ENCODE measurements at regions not wholly inside any gene's neighbourhood (a gene's known extent, or its start where the extent isn't known, plus 50 kb on each side); places are given as distances from the start of the nearest gene placed in this dataset.
A peak's percentile ranks its signal among the peaks of the same experiment; 100 is the strongest.
"Not testable (repeated sequence)": the region's sequence is repeated elsewhere in the genome, so short reads cannot be mapped to it uniquely, and the experiment has no call there.

DNA sequence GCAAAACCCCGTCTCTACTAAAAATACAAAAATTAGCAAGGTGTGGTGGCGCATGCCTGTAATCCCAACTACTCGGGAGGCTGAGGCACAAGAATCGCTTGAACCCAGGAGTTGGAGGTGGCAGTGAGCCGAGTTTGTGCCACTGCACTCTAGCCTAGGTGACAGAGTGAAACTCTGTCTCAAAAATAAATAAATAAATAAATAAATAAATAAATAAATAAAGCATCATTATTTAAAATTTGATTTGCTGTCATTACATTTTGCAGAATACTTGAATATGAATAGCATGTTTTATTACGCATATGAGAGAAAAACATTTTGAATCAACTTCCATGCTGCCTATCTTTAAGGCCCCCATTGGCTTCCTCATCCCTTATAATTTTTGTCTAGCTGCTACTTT is 53.4 kb upstream of the MED14 start:
- DNase-seq (ENCODE audit: low spot score): not testable (repeated sequence)

DNA sequence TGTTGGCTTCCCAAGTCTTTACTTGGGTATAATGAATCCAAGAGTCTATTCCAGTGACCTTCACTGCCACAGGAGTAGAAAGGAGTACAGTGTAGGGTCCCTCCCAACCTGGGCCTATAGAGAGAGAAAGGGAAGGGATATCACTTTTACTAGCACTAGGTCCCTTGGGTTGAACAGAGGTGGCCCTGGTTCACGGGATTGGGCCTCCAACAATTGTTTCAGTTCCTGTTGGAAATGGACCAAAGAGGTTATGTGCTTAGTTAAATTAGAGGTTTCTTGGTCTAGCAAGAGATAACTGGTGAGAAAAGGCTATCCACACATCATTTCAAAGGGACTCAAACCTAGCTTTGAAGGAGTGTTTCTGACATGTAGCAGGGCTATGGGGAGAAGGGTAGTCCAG is 57.1 kb upstream of the MED14 start:
- no peak for DNase-seq (ENCODE audit: low spot score)

DNA sequence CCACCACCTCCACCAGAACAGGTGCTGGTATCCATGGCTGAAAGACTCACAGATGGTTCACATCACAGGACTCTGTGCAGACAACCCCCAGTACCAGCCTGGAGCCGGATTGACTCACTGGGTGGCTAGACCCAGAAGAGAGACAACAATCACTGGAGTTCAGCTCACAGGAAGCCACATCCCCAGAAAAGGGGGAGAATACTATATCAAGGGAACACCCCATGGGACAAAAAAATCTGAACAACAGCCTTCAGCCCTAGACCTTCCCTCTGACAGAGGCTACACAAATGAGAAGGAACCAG is 59.4 kb upstream of the MED14 start:
- DNase-seq (ENCODE audit: low spot score): not testable (repeated sequence)

DNA sequence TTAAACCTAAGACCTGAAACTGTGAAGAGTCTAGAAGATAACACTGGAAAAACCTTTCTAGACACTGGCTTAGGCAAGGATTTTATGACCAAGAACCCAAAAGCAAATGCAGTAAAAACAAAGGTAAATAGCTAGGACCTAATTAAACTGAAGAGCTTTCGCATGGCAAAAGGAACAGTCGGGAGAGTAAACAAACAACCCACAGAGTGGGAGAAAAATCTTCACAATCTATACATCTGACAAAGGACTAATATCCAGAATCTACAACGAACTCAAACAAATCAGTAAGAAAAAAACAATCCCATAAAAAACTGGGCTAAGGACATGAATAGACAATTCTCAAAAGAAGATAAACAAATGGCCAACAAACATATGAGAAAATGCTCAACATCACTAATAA is 64.4 kb upstream of the MED14 start:
- DNase-seq (ENCODE audit: low spot score): not testable (repeated sequence)

DNA sequence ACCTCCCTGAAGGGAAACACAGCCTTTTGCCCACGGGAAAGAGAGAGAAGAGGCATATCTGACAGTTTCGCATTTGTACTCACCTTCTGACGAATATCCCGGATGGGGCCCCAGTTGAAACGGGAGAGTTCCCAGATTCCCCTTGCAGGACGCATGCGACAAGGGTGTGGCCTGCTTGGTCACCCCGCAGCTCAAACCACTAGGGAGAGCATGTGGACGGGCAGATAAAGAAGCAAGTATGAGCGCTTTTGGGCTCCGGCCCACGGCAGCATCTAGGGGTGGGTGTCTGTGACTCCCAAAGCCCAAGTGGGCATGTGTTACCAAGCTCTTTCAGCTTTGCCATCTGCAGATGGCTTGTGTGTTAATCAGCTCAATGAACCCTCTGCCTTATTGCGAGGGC is 70.1 kb upstream of the MED14 start:
- no peak for DNase-seq (ENCODE audit: low spot score)

DNA sequence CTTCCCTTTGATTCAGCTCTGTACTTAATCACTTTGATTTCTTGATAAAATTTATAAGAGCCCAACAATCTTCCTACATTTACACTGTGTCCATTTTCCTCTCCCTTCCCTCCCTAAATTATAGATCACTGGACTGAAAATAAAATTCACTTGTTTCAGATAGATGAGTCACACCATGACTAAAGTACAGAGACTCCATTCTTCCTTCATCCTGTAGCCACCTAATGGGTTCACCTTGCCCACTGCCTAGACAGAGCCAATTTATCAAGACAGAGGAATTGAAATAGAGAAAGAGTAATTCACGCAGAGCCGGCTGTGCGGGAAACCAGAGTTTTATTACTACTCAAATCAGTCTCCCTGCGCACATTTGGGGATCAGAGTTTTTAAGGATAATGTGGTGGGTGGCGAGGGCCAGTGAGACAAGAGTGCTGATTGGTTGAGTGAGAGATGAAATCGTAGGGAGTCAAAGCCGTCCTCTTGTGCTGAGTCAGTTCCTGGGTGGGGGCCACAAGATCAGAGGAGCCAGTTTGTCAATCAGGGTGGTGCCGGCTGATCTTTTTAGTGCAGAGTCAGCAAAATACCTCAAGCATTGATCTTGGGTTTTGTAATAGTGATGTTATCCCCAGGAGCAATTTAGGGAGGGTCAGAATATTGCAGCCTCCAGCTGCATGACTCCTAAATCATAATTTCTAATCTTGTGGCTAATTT is 71.3 kb upstream of the MED14 start:
- DNase-seq (ENCODE audit: low spot score): no peak

DNA sequence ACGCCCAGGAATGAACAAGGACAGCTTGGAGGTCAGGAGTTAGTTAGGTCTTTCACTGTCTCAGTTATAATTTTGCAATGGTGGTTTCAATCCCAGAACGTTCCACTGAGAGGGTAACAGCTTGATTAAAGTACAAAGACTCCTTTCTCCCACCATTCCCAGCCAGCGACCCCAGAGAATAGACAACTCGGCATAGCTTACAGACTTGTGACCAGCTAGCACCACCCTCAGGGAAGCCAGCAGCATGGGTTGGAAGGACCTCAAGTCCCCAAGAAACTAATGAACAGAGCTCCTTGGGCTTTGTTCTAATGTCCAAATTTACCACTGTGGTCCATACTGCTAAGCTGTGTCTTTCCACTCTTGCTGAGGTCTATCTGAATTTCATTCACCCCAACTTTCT is 72.0 kb upstream of the MED14 start:
- peak; percentile 0 for DNase-seq (ENCODE audit: low spot score)

DNA sequence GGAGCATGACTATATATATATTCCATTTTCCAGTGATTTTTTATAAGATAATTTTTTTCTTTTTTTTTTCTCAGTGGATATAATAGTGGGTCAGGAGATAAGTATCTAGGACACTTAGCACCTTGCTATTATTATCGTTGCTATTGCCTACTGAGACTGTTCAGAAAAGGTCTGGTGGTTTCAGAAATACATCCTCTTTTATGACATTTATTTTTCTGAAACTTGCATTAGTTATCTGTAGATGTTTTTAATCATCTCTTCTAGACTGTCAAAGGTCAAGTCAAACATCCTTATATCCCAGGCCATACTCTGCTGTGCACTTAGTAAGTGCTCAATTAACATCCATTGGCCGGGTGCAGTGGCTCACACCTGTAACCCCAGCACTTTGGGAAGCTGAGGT is 72.9 kb upstream of the MED14 start:
- DNase-seq (ENCODE audit: low spot score): no peak

DNA sequence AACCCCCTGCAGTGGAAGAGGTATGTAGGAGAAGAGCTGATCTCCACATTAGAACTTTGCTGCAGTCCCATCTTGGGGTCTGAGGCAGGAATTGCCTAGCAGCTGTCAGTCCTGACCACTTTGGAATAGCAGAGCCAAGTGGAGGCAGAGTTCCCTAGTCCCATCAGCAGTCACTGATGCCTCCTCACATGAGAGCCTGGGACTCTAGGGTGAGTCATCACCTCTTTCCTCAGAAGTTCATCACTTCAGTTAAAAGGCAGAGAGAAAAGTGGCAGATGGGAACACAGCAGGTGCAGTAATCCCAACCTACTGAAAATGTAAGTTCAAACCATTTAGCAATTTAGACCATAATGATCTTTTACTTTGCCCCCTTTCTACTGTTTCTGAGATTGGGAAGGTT is 73.9 kb upstream of the MED14 start:
- no peak for DNase-seq (ENCODE audit: low spot score)

DNA sequence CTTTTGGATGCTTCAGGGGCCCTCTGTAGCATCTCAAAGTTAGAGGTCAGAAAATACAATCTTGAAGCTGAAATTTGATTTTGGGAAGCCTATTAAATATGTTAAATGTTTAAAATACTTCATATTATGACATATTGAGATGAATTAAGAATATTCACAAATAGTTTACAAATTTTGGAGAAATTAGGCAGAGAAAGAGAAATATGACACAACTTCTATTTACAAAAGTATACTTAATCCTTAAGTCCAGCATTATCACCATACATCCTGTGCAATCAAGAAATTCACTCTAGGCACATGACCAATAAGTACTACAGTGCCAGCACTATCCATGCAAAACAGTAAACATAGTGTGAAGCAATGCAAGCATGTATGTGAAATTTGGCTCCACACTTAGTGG is 79.7 kb upstream of the MED14 start:
- DNase-seq (ENCODE audit: low spot score): not testable (repeated sequence)

DNA sequence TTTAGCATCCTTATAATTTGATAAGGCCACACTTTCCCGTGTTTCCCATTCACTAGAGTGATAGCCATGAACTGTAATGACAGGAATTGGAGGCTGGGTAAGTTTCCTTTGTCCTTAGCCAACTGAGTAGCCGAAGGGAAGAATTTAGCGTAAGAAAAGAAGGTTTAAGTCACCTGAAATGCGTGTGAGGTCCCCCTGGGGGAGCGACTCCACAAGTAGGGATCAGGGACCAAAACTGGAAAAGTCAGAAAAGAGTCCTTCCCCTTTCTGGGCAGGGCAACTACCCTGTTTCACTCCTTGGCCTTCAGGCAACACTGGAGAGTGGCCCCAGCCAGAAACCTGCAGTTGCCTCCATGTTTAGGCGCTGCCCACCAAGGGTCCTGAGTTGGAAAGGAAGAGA is 81.6 kb upstream of the MED14 start:
- no peak for DNase-seq (ENCODE audit: low spot score)

DNA sequence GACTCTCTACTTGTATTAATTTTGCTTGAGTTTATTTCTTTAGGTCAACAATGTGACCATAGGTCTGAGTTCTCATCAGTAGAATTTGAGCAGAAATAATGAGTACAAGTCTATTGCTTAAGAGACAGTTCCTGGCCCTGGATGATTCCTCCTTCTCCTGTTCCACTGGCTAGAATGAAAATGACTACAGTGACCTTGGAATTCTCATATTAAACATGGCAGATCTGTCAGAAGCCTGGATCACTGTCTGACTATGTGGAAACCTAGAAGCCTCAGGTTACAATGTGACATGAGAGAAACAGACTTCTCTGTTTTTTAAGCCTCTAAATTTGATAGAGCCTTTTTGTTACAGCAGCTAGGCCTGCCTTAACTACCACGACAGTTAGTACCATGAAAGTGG is 82.9 kb upstream of the MED14 start:
- DNase-seq (ENCODE audit: low spot score): no peak

DNA sequence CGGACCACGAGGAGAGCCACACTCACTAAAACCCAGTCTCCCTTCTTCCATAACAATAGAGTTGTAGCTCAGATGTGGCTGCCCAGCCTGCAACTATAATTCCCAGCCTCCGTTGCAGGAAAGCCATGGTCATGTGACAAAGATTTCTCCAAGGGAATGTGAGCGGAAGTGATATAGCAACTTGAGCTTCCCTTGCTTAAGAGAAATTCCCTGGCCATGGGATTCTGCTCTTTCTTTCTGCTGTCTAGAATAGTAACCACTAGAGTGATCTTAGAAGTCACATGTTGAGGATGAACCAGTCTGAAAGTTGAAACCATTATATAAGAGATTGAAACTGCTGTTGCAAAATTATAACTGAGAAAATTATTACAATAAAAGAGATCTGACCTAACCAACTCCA is 86.4 kb upstream of the MED14 start:
- no peak for DNase-seq (ENCODE audit: low spot score)

DNA sequence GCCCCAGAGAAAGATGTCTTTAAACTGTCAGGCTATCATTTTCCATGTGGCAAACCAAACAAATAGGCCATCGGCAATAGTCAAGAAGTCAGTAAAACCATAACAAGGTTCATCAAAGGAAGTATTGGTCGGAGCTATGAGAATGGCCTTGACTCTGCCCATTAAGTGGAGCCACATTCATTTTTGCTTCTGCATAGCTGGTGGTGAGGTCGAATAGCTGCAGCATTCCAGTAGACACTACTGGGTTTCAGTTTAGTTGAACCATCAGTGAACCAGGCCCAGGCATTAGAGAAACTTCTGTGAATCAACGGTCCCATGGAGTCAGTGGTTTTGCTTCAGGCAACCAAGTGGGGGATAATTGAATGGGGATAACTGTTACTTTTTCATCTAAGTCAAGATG is 92.0 kb upstream of the MED14 start:
- no peak for DNase-seq (ENCODE audit: low spot score)

DNA sequence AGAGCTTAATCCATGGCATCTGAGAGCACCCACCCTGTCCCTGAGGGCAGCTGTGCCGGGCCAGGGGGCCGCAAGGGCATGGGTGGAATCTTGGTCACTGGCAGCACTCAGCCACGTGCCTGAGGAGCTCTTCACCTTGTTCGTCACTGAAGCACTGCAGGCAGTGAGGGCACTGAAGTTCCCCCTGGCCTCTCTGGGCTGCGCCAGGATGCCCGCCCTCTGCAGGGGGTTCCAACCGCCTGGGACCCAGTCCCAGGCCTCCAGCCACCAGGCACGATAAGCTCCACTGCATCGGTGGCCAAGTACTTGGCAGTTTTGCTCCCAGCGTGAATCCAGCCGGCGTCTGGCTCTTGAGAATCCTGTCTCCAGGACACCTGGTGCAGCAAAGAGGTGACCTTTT is 96.4 kb upstream of the MED14 start:
- DNase-seq (ENCODE audit: low spot score): no peak

DNA sequence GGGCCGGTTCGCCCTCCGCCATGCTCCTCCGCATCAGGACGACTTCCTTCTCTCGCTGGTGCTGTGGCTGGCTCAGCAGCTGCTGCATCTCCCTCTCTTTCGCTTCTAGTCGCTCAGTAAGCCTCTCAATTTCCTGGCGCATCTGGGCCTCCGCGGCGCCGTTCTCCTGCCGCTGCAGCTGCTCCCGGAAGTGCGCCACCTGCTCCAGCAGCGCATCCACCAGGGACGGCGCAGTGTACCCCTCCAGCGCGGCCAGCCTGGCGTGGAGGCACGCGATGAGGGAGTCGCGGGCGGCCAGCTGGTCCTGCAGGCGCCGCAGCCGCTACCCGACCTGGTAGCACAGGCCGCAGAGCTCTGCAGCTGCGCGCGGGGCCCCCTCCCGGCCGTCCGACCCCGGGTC is 97.4 kb upstream of the MED14 start:
- no peak for DNase-seq (ENCODE audit: low spot score)

DNA sequence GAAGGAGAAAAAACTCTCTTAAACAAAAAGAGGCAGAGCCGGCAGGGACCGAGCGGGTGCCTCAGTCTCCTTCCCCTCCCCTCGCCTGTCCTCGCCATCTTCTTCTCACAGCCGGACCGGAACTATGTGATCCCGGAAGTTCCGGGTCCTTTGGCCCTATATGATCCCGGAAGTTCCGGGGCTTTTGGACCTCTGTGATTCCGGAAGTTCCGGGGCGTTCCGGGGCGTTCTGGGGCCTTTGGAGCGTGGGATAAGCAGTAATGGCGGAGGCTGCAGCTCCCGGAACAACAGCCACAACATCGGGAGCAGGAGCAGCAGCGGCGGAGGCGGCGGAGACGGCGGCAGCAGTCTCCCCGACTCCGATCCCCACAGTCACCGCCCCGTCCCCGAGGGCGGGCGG is 98.9 kb upstream of the MED14 start:
- no peak for DNase-seq (ENCODE audit: low spot score)

DNA sequence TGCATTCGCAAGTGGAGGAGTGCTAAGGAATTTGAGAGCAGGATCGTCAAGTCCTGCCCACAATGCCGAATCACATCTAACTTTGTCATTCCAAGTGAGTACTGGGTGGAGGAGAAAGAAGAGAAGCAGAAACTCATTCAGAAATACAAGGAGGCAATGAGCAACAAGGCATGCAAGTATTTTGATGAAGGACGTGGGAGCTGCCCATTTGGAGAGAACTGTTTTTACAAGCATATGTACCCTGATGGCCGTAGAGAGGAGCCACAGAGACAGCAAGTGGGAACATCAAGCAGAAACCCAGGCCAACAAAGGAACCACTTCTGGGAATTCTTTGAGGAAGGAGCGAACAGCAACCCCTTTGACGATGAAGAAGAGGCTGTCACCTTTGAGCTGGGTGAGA is 100.2 kb upstream of the MED14 start:
- DNase-seq (ENCODE audit: low spot score): no peak

DNA sequence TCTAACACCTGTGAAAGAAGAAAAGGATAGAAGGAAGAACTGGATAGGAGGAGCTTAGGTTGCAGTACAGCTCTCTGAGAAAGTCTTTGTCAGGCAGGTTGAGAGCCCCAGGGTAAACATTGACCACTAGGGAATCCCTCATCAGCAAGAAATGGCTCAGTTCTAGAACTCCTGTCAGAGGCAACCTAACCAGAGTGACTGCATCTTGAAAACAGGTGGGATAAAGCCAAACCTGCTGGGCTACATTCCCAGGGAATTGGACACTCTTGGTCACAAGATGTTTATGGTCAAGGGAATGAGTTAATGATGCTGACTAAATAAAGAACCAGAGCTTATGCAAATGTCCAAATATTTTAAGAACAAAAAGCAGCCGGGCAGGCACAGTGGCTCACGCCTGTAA is 108.3 kb upstream of the MED14 start:
- DNase-seq (ENCODE audit: low spot score): no peak

DNA sequence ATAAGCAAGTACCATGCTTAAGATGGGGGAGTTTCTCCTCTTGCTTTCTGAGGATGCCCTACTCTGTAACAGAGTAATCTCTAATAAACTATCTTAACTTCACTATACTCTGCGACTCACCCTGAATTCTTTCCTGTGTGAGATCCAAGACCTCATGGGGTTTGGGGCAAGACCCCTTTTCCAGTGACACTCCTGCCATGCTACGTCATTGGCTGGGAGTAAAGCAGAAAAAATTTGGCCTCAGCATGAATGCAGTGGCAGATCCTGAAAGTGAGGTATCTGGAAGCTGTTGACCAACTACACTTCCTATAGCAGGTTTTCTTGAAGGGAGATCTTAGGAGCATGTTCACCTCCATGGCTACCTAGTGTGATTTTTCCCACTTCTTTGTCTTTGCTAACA is 109.1 kb upstream of the MED14 start:
- no peak for DNase-seq (ENCODE audit: low spot score)

DNA sequence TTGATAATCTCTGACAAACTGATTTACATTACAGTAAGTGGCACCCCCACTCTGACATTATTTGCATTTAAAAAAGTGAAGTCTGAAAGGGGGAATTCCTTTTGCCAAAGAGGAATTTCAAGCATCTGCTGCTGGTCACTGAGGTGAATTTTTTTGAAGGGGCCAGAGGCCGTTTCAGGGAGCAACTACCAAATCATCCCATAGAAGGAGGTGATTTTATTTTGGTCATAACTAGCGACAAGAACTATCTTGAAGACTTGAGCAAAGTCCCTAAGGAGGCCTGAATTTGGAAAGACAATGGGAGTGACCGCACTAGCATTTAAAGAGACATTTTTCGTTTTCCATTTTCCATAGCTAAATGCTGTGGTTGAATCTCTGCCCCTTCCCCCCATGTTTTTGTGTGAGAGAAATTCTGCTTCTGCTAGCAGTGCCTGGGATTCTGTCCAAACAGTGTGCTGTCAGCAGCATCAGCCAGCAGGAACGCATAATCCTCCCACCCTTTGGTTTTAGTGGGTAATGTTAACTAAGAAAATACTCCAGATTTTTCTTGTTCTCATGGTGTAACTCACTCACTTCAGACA is 110.1 kb upstream of the MED14 start:
- DNase-seq (ENCODE audit: low spot score): peak; percentile 2

DNA sequence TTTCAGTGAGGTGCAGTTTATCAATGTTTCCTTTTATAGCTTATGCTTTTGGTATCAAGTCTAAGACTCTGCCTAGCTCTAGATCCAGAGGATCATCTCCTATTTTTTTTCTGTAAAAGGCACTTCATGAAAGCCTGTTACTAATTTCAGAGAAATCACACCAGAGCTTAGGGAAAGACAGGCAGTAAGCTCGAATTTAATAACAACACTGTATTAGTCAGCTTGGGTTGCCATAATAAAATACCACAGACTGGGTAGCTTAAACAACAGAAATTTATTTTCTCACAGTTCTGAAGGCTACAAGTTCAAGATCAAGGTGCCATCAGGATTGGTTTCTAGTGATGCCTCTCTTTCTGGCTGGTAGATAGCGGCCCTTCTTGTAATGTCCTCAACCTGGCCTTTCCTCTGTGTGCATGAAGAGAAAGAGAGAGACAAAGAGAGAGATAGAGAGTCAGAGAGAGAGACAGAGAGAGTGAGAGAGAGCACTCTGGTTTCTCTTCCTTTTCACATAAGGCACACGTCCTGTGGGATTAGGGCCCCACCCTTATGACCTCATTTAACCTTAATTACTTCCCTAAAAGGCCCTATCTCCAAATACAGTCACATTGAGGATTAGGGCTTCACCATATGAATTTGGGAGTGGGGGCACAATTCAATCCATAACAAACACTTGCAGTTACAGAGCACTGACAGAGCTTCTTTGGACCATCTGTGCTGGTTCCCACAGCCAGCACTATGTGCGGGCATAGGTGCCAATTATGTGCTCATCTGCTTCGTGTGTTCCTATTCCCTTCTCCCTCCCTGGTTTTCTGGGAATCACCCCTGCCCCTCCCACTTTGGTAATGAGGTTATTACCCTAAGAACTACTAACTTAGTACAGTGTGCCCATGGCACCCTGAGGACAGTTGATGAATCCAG is 114.8 kb upstream of the MED14 start:
- DNase-seq (ENCODE audit: low spot score): no peak

DNA sequence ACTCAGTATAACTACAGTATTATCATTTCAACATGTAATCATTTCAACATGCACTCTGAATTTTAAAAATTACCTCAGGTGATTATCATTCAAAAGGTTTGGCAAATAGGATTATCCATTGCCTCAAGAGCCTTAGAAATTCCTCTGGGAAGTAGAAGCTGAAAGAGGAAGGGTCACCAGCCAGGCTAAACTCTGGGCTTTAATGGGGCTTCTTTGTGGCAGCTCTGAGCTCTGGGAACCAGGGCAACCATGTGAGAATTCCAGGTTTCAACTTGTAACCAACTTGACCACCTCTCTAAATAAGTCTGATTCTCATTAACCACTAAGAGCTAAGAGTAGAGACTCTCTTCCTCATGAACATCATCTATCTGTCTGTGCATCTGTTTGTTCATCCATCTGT is 117.2 kb upstream of the MED14 start:
- DNase-seq (ENCODE audit: low spot score): no peak

Data from cerebellar cortex (tissue), 1 donor.